PC-3 (cell line): ENCODE measurements at regions not wholly inside any gene's neighbourhood (a gene's known extent, or its start where the extent isn't known, plus 50 kb on each side); places are given as distances from the start of the nearest gene placed in this dataset.

Experiments used
- ATAC-seq: fragments of 200-7000 bp; cut with Tn5 transposase; 2 replicates; pipeline ENCODE4 v1.9.1; 2020; ENCODE audit warnings: mild to moderate bottlenecking, moderate library complexity
- BruUV-seq: library from RNA; stranded (reverse); fragments of 400-500 nt; replicated peaks from 2 replicates; lab custom pipeline; 2021; lab: Mats Ljungman, UMichigan
- CTCF ChIA-PET: fragments of 300-600 bp; sonication (Branson Sonifier 250); formaldehyde crosslinking; loops from one replicate; lab custom pipeline; 2022; ENCODE audit warnings: antibody characterized with exemption; lab: Charles Lee
- POLR2A ChIA-PET: fragments of 300-600 bp; sonication (Branson Sonifier 250); formaldehyde crosslinking; loops from one replicate; lab custom pipeline; 2022; ENCODE audit warnings: antibody characterized with exemption; ENCODE audit not compliant: unreplicated experiment; lab: Charles Lee
- DNase-seq: peaks from one replicate; pipeline ENCODE4 v3.0.0-alpha.2; 2015
- H2AFZ ChIP-seq: fragments of 300-600 bp; sonication (generic); 2 replicates; pipeline ENCODE4 v1.6.0; 2016; ENCODE audit warnings: antibody characterized with exemption, low read length
- H3F3A ChIP-seq: fragments of 300-600 bp; sonication (generic); one replicate; pipeline ENCODE4 v1.6.0; 2017; ENCODE audit warnings: antibody characterized with exemption, low read length, control low read depth, mild to moderate bottlenecking; ENCODE audit not compliant: unreplicated experiment
- H3K27ac ChIP-seq: fragments of 300-600 bp; sonication (generic); 2 replicates; pipeline ENCODE4 v1.5.1; 2016; ENCODE audit warnings: mild to moderate bottlenecking, low read length
- H3K27me3 ChIP-seq: fragments of 300-600 bp; sonication (generic); 2 replicates; pipeline ENCODE4 v1.6.1; 2016; ENCODE audit warnings: low read length, mixed read lengths
- H3K36me3 ChIP-seq: fragments of 300-600 bp; sonication (generic); 2 replicates; pipeline ENCODE4 v1.6.1; 2016; ENCODE audit warnings: low read depth, mixed run types, low read length, mixed read lengths
- H3K4me1 ChIP-seq: fragments of 300-600 bp; sonication (generic); 2 replicates; pipeline ENCODE4 v1.5.1; 2016; ENCODE audit warnings: low read length; ENCODE audit not compliant: insufficient read depth
- H3K4me2 ChIP-seq: fragments of 300-600 bp; sonication (generic); 2 replicates; pipeline ENCODE4 v1.6.0; 2016; ENCODE audit warnings: low read length
- H3K4me3 ChIP-seq: fragments of 300-600 bp; sonication (generic); 2 replicates; pipeline ENCODE4 v1.5.1; 2016; ENCODE audit warnings: mild to moderate bottlenecking, low read length, mixed read lengths
- H3K79me2 ChIP-seq: fragments of 300-600 bp; sonication (generic); 2 replicates; pipeline ENCODE4 v1.6.1; 2017; ENCODE audit warnings: low read length, mixed read lengths
- H3K9ac ChIP-seq: fragments of 300-600 bp; sonication (generic); 2 replicates; pipeline ENCODE4 v1.6.0; 2016; ENCODE audit warnings: mild to moderate bottlenecking, low read length
- H3K9me2 ChIP-seq: fragments of 300-600 bp; sonication (generic); replicated peaks from 2 replicates; pipeline ENCODE4 v1.6.1; 2016; ENCODE audit warnings: mixed run types, low read length, mixed read lengths
- H3K9me3 ChIP-seq: fragments of 300-600 bp; sonication (generic); 2 replicates; pipeline ENCODE4 v1.6.1; 2016; ENCODE audit warnings: low read length, mixed read lengths
- H4K20me1 ChIP-seq: fragments of 300-600 bp; sonication (generic); 2 replicates; pipeline ENCODE4 v1.6.1; 2016; ENCODE audit warnings: low read length, mixed read lengths
- EZH2 ChIP-seq: fragments of 300-600 bp; sonication (generic); IDR thresholded peaks from one replicate; pipeline ENCODE4 v1.6.1; 2017; ENCODE audit warnings: antibody characterized with exemption, mild to moderate bottlenecking, low read length; ENCODE audit not compliant: unreplicated experiment
- EZH2phosphoT487 ChIP-seq: fragments of 300-600 bp; sonication (generic); IDR thresholded peaks from 2 replicates; pipeline ENCODE4 v1.6.1; 2018; ENCODE audit warnings: mild to moderate bottlenecking, antibody characterized with exemption, low read length, borderline replicate concordance
- intact Hi-C: fragments of 100-400 bp; cut with micrococcal nuclease; formaldehyde crosslinking; loops from 2 replicates; pipeline ENCODE4 v1.9.0; 2023
- TF ChIP-seq, protein P1 (sequence below): fragments of 300-600 bp; sonication (generic); conservative IDR thresholded peaks from 2 replicates; pipeline ENCODE4 v1.5.1; 2017; ENCODE audit warnings: antibody characterized with exemption, low read depth, mild to moderate bottlenecking, low read length

DNA sequence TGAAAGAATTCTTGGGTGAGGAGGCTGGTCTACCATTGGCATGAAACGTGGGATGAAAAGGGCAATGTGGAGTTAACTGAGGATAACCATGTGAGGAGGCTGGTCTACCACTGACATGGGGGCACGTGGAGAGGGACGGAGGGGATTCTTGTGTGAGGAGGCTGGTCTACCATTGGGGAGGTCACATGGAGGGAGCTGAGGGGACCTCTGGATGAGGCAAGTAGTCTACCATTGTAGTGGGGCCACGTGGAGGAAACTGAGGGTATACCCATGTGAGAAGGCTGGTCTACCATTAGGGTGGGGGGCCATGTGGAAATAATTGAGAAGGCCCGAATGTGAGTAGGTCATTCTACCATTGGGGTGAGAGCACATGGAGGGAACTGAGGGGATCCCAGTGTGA lies 154.1 kb downstream of the FBLN2 start:
- BruUV-seq = no TSS peak
- CTCF ChIA-PET = no interaction called here
- DNase-seq (no peak), ATAC-seq (no peak)
- Histone ChIP-seq H3K9me3 (no peaks in the 10 kb centered on the region), H3K9me2 (no peaks in the 10 kb centered on the region), H2AFZ (no peak overlapping the region), H3K4me1 (no peaks in the 10 kb centered on the region), H3K9ac (no peak overlapping the region), H3K27ac (no peak overlapping the region), H3K79me2 (no peaks in the 10 kb centered on the region), H3F3A (no peaks in the 10 kb centered on the region), H3K4me2 (no peak overlapping the region), H3K27me3 (peaks cover 4% of the 10 kb centered on the region; the same call in 1 of the 2 replicates), H3K4me3 (no peak overlapping the region), H4K20me1 (no peaks in the 10 kb centered on the region), H3K36me3 (no peaks in the 10 kb centered on the region)
- POLR2A ChIA-PET = no interaction called here
- TF ChIP-seq, protein P1, sequence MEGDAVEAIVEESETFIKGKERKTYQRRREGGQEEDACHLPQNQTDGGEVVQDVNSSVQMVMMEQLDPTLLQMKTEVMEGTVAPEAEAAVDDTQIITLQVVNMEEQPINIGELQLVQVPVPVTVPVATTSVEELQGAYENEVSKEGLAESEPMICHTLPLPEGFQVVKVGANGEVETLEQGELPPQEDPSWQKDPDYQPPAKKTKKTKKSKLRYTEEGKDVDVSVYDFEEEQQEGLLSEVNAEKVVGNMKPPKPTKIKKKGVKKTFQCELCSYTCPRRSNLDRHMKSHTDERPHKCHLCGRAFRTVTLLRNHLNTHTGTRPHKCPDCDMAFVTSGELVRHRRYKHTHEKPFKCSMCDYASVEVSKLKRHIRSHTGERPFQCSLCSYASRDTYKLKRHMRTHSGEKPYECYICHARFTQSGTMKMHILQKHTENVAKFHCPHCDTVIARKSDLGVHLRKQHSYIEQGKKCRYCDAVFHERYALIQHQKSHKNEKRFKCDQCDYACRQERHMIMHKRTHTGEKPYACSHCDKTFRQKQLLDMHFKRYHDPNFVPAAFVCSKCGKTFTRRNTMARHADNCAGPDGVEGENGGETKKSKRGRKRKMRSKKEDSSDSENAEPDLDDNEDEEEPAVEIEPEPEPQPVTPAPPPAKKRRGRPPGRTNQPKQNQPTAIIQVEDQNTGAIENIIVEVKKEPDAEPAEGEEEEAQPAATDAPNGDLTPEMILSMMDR = no peak
- no peak for TF ChIP-seq EZH2
- no peak for TF ChIP-seq EZH2phosphoT487
- intact Hi-C loops = no loop called here

DNA sequence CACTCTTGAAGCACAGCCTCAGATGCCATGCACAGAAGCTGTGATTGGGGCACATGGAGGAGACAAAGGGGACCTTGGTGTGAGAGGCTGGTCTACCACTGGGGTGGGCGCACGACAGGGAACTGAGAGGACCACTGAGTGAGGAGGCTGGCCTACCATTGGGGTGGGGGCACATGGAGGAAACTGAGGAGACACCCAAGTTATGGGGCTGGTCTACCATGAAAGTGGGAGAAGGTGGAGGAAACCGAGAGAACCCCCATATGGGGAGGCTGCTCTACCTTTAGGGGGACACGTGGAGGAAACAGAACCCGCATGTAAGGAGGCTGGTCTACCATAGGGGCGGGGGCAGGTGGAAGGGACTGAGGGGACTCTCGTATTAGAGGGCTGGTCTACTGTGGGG lies 153.4 kb downstream of the FBLN2 start:
- H3K4me3 ChIP-seq = no peak overlapping the region
- H2AFZ ChIP-seq = no peak overlapping the region
- H3F3A ChIP-seq = no peaks in the 10 kb centered on the region
- CTCF ChIA-PET = no interaction called here
- no peaks in the 10 kb centered on the region for H4K20me1 ChIP-seq
- H3K9me2 ChIP-seq = no peaks in the 10 kb centered on the region
- DNase-seq (no peak), ATAC-seq (no peak)
- intact Hi-C loops = no loop called here
- no peaks in the 10 kb centered on the region for H3K36me3 ChIP-seq
- H3K79me2 ChIP-seq = no peaks in the 10 kb centered on the region
- BruUV-seq = no TSS peak
- no peak overlapping the region for H3K27ac ChIP-seq
- H3K4me2 ChIP-seq = no peak overlapping the region
- no peaks in the 10 kb centered on the region for H3K9me3 ChIP-seq
- H3K9ac ChIP-seq = no peak overlapping the region
- POLR2A ChIA-PET = no interaction called here
- H3K27me3 ChIP-seq = peaks cover 7% of the 10 kb centered on the region; the same call in 1 of the 2 replicates
- TF ChIP-seq EZH2 (no peak), EZH2phosphoT487 (no peak)
- TF ChIP-seq, protein P1 = no peak
- no peaks in the 10 kb centered on the region for H3K4me1 ChIP-seq

DNA sequence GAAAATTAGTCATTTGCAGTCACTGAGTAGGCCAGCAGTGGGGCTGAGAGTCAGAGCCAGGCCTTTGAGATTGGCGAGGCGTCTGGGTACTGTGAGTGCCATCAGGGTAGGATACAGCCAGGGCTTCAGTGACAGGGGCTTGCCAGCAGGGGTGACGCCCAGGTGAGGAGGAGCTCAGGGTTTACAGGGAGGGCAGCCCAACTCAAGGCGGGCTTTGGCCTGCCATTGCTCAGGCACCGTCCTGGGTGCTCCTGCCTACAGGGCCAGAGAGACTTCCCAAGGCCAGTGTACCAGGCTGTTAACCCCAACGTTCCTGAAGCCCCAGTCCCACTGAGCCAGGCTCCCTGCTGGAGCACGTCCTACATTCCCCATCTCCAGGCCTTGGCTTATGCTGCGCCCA lies 152.0 kb downstream of the FBLN2 start:
- Histone ChIP-seq H3K9ac (no peak overlapping the region), H3K4me3 (no peak overlapping the region), H3K27ac (no peak overlapping the region), H3K9me3 (no peaks in the 10 kb centered on the region), H3K36me3 (no peaks in the 10 kb centered on the region), H3F3A (no peaks in the 10 kb centered on the region), H4K20me1 (no peaks in the 10 kb centered on the region), H3K4me2 (no peak overlapping the region), H3K9me2 (no peaks in the 10 kb centered on the region), H2AFZ (no peak overlapping the region), H3K4me1 (no peaks in the 10 kb centered on the region), H3K79me2 (no peaks in the 10 kb centered on the region), H3K27me3 (peaks cover 13% of the 10 kb centered on the region; the same call in 1 of the 2 replicates)
- CTCF ChIA-PET = no interaction called here
- no TSS peak for BruUV-seq
- TF ChIP-seq EZH2phosphoT487 (no peak), EZH2 (no peak)
- TF ChIP-seq, protein P1 = no peak
- POLR2A ChIA-PET = no interaction called here
- intact Hi-C loops = no loop called here
- DNase-seq = no peak
- no peak for ATAC-seq
